ENCODE measurements at regions not wholly inside any gene's neighbourhood (a gene's known extent, or its start where the extent isn't known, plus 50 kb on each side); places are given as distances from the start of the nearest gene placed in this dataset.

DNA sequence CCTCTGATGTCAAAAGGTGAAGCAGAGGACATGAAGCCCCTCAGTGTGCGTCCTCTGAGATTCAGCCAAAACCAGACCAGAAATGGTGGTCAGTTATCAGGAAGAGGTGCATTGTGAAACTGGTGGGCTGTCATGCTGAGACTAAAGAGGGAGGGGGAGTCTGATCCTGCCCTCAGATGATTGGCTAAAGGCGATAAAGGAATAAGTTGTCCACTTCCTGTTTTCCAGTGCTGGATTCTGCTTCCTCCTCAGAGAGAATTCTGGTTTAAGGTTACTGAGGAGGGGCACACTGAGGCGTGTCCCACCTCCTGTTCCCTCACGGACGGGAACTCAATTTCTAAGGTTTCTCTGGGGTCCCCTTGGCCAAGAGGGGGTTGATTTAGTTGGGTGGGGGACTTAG is 97.0 kb upstream of the UBE3A start (continued):
- TF ChIP-seq, protein P1, sequence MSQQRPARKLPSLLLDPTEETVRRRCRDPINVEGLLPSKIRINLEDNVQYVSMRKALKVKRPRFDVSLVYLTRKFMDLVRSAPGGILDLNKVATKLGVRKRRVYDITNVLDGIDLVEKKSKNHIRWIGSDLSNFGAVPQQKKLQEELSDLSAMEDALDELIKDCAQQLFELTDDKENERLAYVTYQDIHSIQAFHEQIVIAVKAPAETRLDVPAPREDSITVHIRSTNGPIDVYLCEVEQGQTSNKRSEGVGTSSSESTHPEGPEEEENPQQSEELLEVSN (IDR thresholded peaks at IDR 0.05) = no peak
- no peak for TF ChIP-seq HDAC6 (IDR thresholded peaks at IDR 0.05; ENCODE audit: low read depth, low read length)
- no peak for TF ChIP-seq CBX8 (IDR thresholded peaks at IDR 0.05; ENCODE audit: borderline replicate concordance, low read depth, low read length)
- TF ChIP-seq EGR1 (IDR thresholded peaks at IDR 0.05; ENCODE audit: borderline replicate concordance, low read depth, low read length) = no peak
